ENCODE measurements at regions not wholly inside any gene's neighbourhood (a gene's known extent, or its start where the extent isn't known, plus 50 kb on each side); places are given as distances from the start of the nearest gene placed in this dataset.

GRCh38 chr22:48531761-48532435 lies 1295.8 kb downstream of the BRD1 start:
- no peaks in the 10 kb centered on the region for H3K9me2 ChIP-seq (ENCODE audit: insufficient read depth)
- H3K27ac ChIP-seq (ENCODE audit: low read depth, low read length) = no peak overlapping the region
- RAD21 ChIA-PET (ENCODE audit: low non-redundant PET in 1 of 2, low total read pairs in 2 of 2, uncharacterized antibody in 2 of 2, unreplicated experiment in 2 of 2) = no interaction called here
- POLR2A ChIA-PET = no interaction called here
- no TSS peak for BruUV-seq (replicated peaks)
- H2AFZ ChIP-seq (ENCODE audit: low read depth, low read length, poor library complexity, severe bottlenecking) = no peak overlapping the region
- no peaks in the 10 kb centered on the region for H3K9me3 ChIP-seq (ENCODE audit: control insufficient read depth in 1 of 2, insufficient read depth in 1 of 2, low read depth in 1 of 2, low read length in 2 of 2)
- TF ChIP-seq ZFX (IDR thresholded peaks at IDR 0.05) (no peak), SP1 (IDR thresholded peaks at IDR 0.05; ENCODE audit: low read depth) (no peak), POLR2AphosphoS5 (IDR thresholded peaks at IDR 0.05; ENCODE audit: low read depth, low read length) (no peak), ZBTB33 (IDR thresholded peaks at IDR 0.05; ENCODE audit: extremely low read depth, insufficient replicate concordance, low read length) (no peak), CEBPB (IDR thresholded peaks at IDR 0.05; ENCODE audit: low read depth) (no peak), RAD21 (IDR thresholded peaks at IDR 0.05; ENCODE audit: low read depth) (no peak), ELF1 (IDR thresholded peaks at IDR 0.05; ENCODE audit: borderline replicate concordance, low read depth) (no peak), SRF (IDR thresholded peaks at IDR 0.05; ENCODE audit: low read depth) (no peak), ZNF274 (IDR thresholded peaks at IDR 0.05; ENCODE audit: low read depth, low read length) (no peak), POLR2A (IDR thresholded peaks at IDR 0.05; ENCODE audit: borderline replicate concordance, extremely low read depth, insufficient read depth, insufficient read length) (no peak), EZH2 (IDR thresholded peaks at IDR 0.05) (no peak), SIN3A (IDR thresholded peaks at IDR 0.05; ENCODE audit: low read depth) (no peak), YY1 (IDR thresholded peaks at IDR 0.05; ENCODE audit: extremely low read depth, insufficient replicate concordance, low read depth, low read length) (no peak)
- CTCF ChIA-PET = no interaction called here
- no peak overlapping the region for H3K9ac ChIP-seq (ENCODE audit: low read length)
- no peaks in the 10 kb centered on the region for H3K27me3 ChIP-seq (ENCODE audit: insufficient read depth, low read length)
- intact Hi-C loops (cut with micrococcal nuclease) = no loop called here
- DNase-seq (ENCODE audit: low read depth, low spot score) (no peak), ATAC-seq (no peak)
- H3K4me3 ChIP-seq (replicated peaks in 1 of 2; ENCODE audit: low read depth in 1 of 2, low read length in 2 of 2) = no peak overlapping the region
- H4K20me1 ChIP-seq (ENCODE audit: insufficient read depth) = no peaks in the 10 kb centered on the region
- no peaks in the 10 kb centered on the region for H3K4me1 ChIP-seq (ENCODE audit: control insufficient read depth in 1 of 2, insufficient read depth in 2 of 2, low read length in 2 of 2)
- H3K4me2 ChIP-seq (ENCODE audit: low read length) = no peak overlapping the region
- H3K36me3 ChIP-seq (ENCODE audit: control insufficient read depth in 1 of 2, insufficient read depth in 2 of 2, low read length in 2 of 2) = no peaks in the 10 kb centered on the region
- no peaks in the 10 kb centered on the region for H3K79me2 ChIP-seq (ENCODE audit: insufficient read depth, low read length)
